Upper lobe of left lung (tissue), 4 donors: ENCODE measurements at regions not wholly inside any gene's neighbourhood (a gene's known extent, or its start where the extent isn't known, plus 50 kb on each side); places are given as distances from the start of the nearest gene placed in this dataset.

Experiments
- CTCF ChIP-seq, 6 experiments: fragments of 450-650 bp in 4 of 6; fragments of 200-600 bp in 2 of 6; sonication (generic) in 2 of 6; IDR thresholded peaks; one replicate each; pipeline ENCODE4 v1.5.1; 2016 to 2019; ENCODE audit warnings: antibody characterized with exemption in 6 of 6
- POLR2A ChIP-seq, 4 donors: fragments of 450-650 bp; IDR thresholded peaks; one replicate each; pipeline ENCODE4 v1.5.1; 2016 to 2017; ENCODE audit warnings: antibody characterized with exemption in 4 of 4, mild to moderate bottlenecking in 2 of 4
- POLR2AphosphoS5 ChIP-seq, 2 donors: sonication (generic); formaldehyde crosslinking; IDR thresholded peaks; one replicate each; pipeline ENCODE4 v1.5.1; 2017; ENCODE audit warnings: antibody characterized with exemption in 2 of 2

GRCh38 chr2:77602771-77603170 is 80.6 kb upstream of the LRRTM4 start:
- no peak for TF ChIP-seq CTCF (IDR thresholded peaks at IDR 0.05)
- no peak for TF ChIP-seq POLR2AphosphoS5 (IDR thresholded peaks at IDR 0.05)
- TF ChIP-seq POLR2A (IDR thresholded peaks at IDR 0.05): no peak
